ENCODE measurements at regions not wholly inside any gene's neighbourhood (a gene's known extent, or its start where the extent isn't known, plus 50 kb on each side); places are given as distances from the start of the nearest gene placed in this dataset.

GRCh38 chr1:199373139-199373538, 654.4 kb upstream of the NR5A2 start:
- Histone ChIP-seq H3K27ac (no peak overlapping the region), H3K4me3 (no peak overlapping the region), H3K9me3 (no peaks in the 10 kb centered on the region), H3K27me3 (no peaks in the 10 kb centered on the region), H3K36me3 (no peaks in the 10 kb centered on the region), H3K4me1 (no peaks in the 10 kb centered on the region)
- intact Hi-C loops (cut with DNase I; ENCODE audit: low total_unique reads), result no loop called here
- no peak for DNase-seq
- TF ChIP-seq POLR2A (IDR thresholded peaks at IDR 0.05) (no peak), CTCF (IDR thresholded peaks at IDR 0.05) (no peak)

GRCh38 chr1:199377211-199377610, 650.3 kb upstream of the NR5A2 start:
- intact Hi-C loops (cut with DNase I; ENCODE audit: low total_unique reads), result no loop called here
- H3K4me3 ChIP-seq, result no peak overlapping the region
- TF ChIP-seq CTCF (IDR thresholded peaks at IDR 0.05) (no peak), POLR2A (IDR thresholded peaks at IDR 0.05) (no peak)
- no peak overlapping the region for H3K27ac ChIP-seq
- no peaks in the 10 kb centered on the region for H3K4me1 ChIP-seq
- H3K36me3 ChIP-seq, result no peaks in the 10 kb centered on the region
- no peaks in the 10 kb centered on the region for H3K9me3 ChIP-seq
- DNase-seq, result no peak
- H3K27me3 ChIP-seq, result no peaks in the 10 kb centered on the region

GRCh38 chr1:199383793-199384192, 643.7 kb upstream of the NR5A2 start:
- no peak for DNase-seq
- intact Hi-C loops (cut with DNase I; ENCODE audit: low total_unique reads), result no loop called here
- Histone ChIP-seq H3K9me3 (no peaks in the 10 kb centered on the region), H3K36me3 (no peaks in the 10 kb centered on the region), H3K4me3 (no peak overlapping the region), H3K4me1 (no peaks in the 10 kb centered on the region), H3K27me3 (no peaks in the 10 kb centered on the region), H3K27ac (no peak overlapping the region)
- TF ChIP-seq CTCF (IDR thresholded peaks at IDR 0.05) (no peak), POLR2A (IDR thresholded peaks at IDR 0.05) (no peak)

- no peak overlapping the region for H3K4me3 ChIP-seq
- no peaks in the 10 kb centered on the region for H3K4me1 ChIP-seq
- H3K27ac ChIP-seq, result no peak overlapping the region
- no peak for TF ChIP-seq CTCF (IDR thresholded peaks at IDR 0.05)
- no peak for TF ChIP-seq POLR2A (IDR thresholded peaks at IDR 0.05)
- no peaks in the 10 kb centered on the region for H3K9me3 ChIP-seq
- no peaks in the 10 kb centered on the region for H3K36me3 ChIP-seq
- no peak for DNase-seq
- intact Hi-C loops (cut with DNase I; ENCODE audit: low total_unique reads), result no loop called here
- no peaks in the 10 kb centered on the region for H3K27me3 ChIP-seq
Observed at GRCh38 chr1:199394856-199395255, 632.7 kb upstream of the NR5A2 start.

GRCh38 chr1:199396456-199396855, 631.1 kb upstream of the NR5A2 start:
- H3K4me3 ChIP-seq, result no peak overlapping the region
- H3K4me1 ChIP-seq, result no peaks in the 10 kb centered on the region
- intact Hi-C loops (cut with DNase I; ENCODE audit: low total_unique reads), result no loop called here
- no peak overlapping the region for H3K27ac ChIP-seq
- DNase-seq, result no peak
- no peaks in the 10 kb centered on the region for H3K9me3 ChIP-seq
- no peak for TF ChIP-seq POLR2A (IDR thresholded peaks at IDR 0.05)
- TF ChIP-seq CTCF (IDR thresholded peaks at IDR 0.05), result no peak
- H3K36me3 ChIP-seq, result no peaks in the 10 kb centered on the region
- H3K27me3 ChIP-seq, result no peaks in the 10 kb centered on the region
